MM.1S (cell line): ENCODE measurements at regions not wholly inside any gene's neighbourhood (a gene's known extent, or its start where the extent isn't known, plus 50 kb on each side); places are given as distances from the start of the nearest gene placed in this dataset.

ENCODE experiments used
- DNase-seq: peaks from one replicate; pipeline ENCODE4 v3.0.0-alpha.2; 2015
- H2AFZ ChIP-seq: fragments of 300-600 bp; sonication (generic); 2 replicates; pipeline ENCODE4 v1.6.0; 2016; ENCODE audit warnings: antibody characterized with exemption, low read length
- H3F3A ChIP-seq: fragments of 300-600 bp; sonication (generic); 2 replicates; pipeline ENCODE4 v1.6.1; 2016; ENCODE audit warnings: mild to moderate bottlenecking, antibody characterized with exemption, low read length, moderate library complexity, mixed read lengths; ENCODE audit not compliant: insufficient read depth
- H3K27ac ChIP-seq: fragments of 300-600 bp; sonication (generic); 2 replicates; pipeline ENCODE4 v1.5.1; 2016; ENCODE audit warnings: mild to moderate bottlenecking, low read length
- H3K27me3 ChIP-seq: fragments of 300-600 bp; sonication (generic); replicated peaks from 2 replicates; pipeline ENCODE4 v1.6.0; 2016; ENCODE audit warnings: low read length; ENCODE audit not compliant: insufficient read depth
- H3K36me3 ChIP-seq: fragments of 300-600 bp; sonication (generic); replicated peaks from 2 replicates; pipeline ENCODE4 v1.6.1; 2016; ENCODE audit warnings: mild to moderate bottlenecking, low read length, mixed read lengths; ENCODE audit not compliant: insufficient read depth
- H3K4me1 ChIP-seq: fragments of 300-600 bp; sonication (generic); 2 replicates; pipeline ENCODE4 v1.6.1; 2016; ENCODE audit warnings: low read length, mixed read lengths
- H3K4me2 ChIP-seq: fragments of 300-600 bp; sonication (generic); 2 replicates; pipeline ENCODE4 v1.6.0; 2016; ENCODE audit warnings: low read depth, low read length
- H3K4me3 ChIP-seq: fragments of 300-600 bp; sonication (generic); 2 replicates; pipeline ENCODE4 v1.5.1; 2016; ENCODE audit warnings: low read length, mixed read lengths
- H3K79me2 ChIP-seq: fragments of 300-600 bp; sonication (generic); 2 replicates; pipeline ENCODE4 v1.6.1; 2016; ENCODE audit warnings: mixed run types, low read length, mixed read lengths
- H3K9ac ChIP-seq: fragments of 300-600 bp; sonication (generic); 2 replicates; pipeline ENCODE4 v1.6.1; 2016; ENCODE audit warnings: low read length, mixed read lengths
- H3K9me2 ChIP-seq: fragments of 300-600 bp; sonication (generic); replicated peaks from 2 replicates; pipeline ENCODE4 v1.6.1; 2016; ENCODE audit warnings: mild to moderate bottlenecking, low read length, mixed read lengths; ENCODE audit not compliant: insufficient read depth
- H3K9me3 ChIP-seq: fragments of 300-600 bp; sonication (generic); replicated peaks from 2 replicates; pipeline ENCODE4 v1.6.1; 2016; ENCODE audit warnings: mild to moderate bottlenecking, low read length, mixed read lengths; ENCODE audit not compliant: insufficient read depth
- H4K20me1 ChIP-seq: fragments of 300-600 bp; sonication (generic); 2 replicates; pipeline ENCODE4 v1.6.1; 2016; ENCODE audit warnings: mild to moderate bottlenecking, low read length, moderate library complexity, mixed read lengths; ENCODE audit not compliant: insufficient read depth
- CTCF ChIP-seq: fragments of 300-600 bp; sonication (generic); IDR thresholded peaks from 2 replicates; pipeline ENCODE4 v1.5.1; 2016; ENCODE audit warnings: antibody characterized with exemption, low read length, mixed read lengths
- EZH2 ChIP-seq: fragments of 300-600 bp; sonication (generic); optimal IDR thresholded peaks from 2 replicates; pipeline ENCODE3; 2017; ENCODE audit warnings: low read depth, mild to moderate bottlenecking, antibody characterized with exemption, low read length, mixed read lengths
- EZH2phosphoT487 ChIP-seq: fragments of 300-600 bp; sonication (generic); IDR thresholded peaks from 2 replicates; pipeline ENCODE4 v1.6.1; 2018; ENCODE audit warnings: antibody characterized with exemption, low read length

DNA sequence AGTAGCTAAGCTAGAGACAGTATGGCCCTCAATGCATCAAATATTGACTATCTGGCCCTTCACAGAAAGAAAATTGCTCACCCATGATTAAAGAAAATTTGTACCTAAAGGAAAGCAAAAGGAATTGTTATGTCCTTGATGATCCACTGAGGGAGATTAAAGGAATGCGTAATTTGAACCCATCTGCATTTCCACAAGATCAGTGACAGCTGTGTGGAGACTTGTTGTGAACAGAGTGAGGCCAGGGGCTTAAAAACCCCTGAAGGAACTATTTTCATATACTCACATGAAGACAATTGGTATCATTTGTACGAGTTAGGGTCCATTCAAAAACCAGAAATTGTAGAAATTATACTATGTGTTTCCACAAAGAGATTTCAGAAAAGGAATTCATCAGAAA lies 1908.1 kb upstream of the SEL1L start:
- no peak for DNase-seq
- no peaks in the 10 kb centered on the region for H3K36me3 ChIP-seq
- no peaks in the 10 kb centered on the region for H3K9me3 ChIP-seq
- H3K4me2 ChIP-seq, result no peak overlapping the region
- no peak overlapping the region for H3K27ac ChIP-seq
- H3K9ac ChIP-seq, result no peak overlapping the region
- TF ChIP-seq CTCF (no peak), EZH2 (no peak), EZH2phosphoT487 (no peak)
- no peaks in the 10 kb centered on the region for H3K27me3 ChIP-seq
- no peak overlapping the region for H3K4me3 ChIP-seq
- H3K9me2 ChIP-seq, result no peaks in the 10 kb centered on the region
- H3K4me1 ChIP-seq, result no peaks in the 10 kb centered on the region
- H3K79me2 ChIP-seq, result no peaks in the 10 kb centered on the region
- no peak overlapping the region for H2AFZ ChIP-seq
- no peaks in the 10 kb centered on the region for H3F3A ChIP-seq
- H4K20me1 ChIP-seq, result no peaks in the 10 kb centered on the region

DNA sequence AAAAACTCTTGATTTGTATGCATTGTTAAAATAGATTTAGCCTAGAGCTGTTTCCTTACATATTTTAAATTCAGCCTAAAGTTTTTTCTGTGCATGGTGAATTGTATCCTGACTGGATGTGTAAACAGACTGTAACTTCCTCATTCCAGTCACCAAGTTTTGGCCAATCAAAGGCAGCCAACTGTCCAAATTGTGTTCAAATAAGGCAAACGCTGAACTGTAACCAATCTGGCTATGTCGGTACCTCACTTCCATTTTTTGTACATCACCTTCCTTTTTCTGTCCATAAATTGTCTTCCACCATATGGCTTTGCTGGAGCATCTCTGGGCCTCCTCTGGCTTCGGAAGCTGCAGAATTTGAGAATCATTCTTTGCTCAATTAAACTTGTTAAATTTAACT lies 1921.9 kb upstream of the SEL1L start:
- Histone ChIP-seq H3K4me1 (no peaks in the 10 kb centered on the region), H4K20me1 (no peaks in the 10 kb centered on the region), H3K9ac (no peak overlapping the region), H3K27ac (no peak overlapping the region), H2AFZ (no peak overlapping the region), H3K36me3 (no peaks in the 10 kb centered on the region), H3K9me2 (no peaks in the 10 kb centered on the region), H3K79me2 (no peaks in the 10 kb centered on the region), H3K4me2 (no peak overlapping the region), H3K9me3 (no peaks in the 10 kb centered on the region), H3K27me3 (no peaks in the 10 kb centered on the region), H3F3A (no peaks in the 10 kb centered on the region), H3K4me3 (no peak overlapping the region)
- TF ChIP-seq EZH2phosphoT487 (no peak), CTCF (no peak), EZH2 (no peak)
- DNase-seq, result no peak

- Histone ChIP-seq H3K9me2 (no peaks in the 10 kb centered on the region), H3K9ac (no peak overlapping the region), H3K79me2 (no peaks in the 10 kb centered on the region), H3K4me3 (no peak overlapping the region), H3K4me2 (no peak overlapping the region), H3K4me1 (no peaks in the 10 kb centered on the region), H2AFZ (no peak overlapping the region), H3F3A (no peaks in the 10 kb centered on the region), H3K9me3 (no peaks in the 10 kb centered on the region), H3K27ac (no peak overlapping the region), H3K27me3 (no peaks in the 10 kb centered on the region), H4K20me1 (no peaks in the 10 kb centered on the region), H3K36me3 (no peaks in the 10 kb centered on the region)
- TF ChIP-seq EZH2, result no peak
- TF ChIP-seq CTCF, result no peak
- DNase-seq, result no peak
Observed at GRCh38 chr14:83461521-83461920, 1927.9 kb upstream of the SEL1L start.
